ENCODE measurements at regions not wholly inside any gene's neighbourhood (a gene's known extent, or its start where the extent isn't known, plus 50 kb on each side); places are given as distances from the start of the nearest gene placed in this dataset.

GRCh38 chr20:22226849-22227700, 357.3 kb downstream of the FOXA2 start:
- no peak for DNase-seq (ENCODE audit: low spot score)

GRCh38 chr20:22223236-22223635, 361.1 kb downstream of the FOXA2 start:
- DNase-seq (ENCODE audit: low spot score) = no peak

GRCh38 chr20:22217712-22218352, 366.5 kb downstream of the FOXA2 start:
- no peak for DNase-seq (ENCODE audit: low spot score)

GRCh38 chr20:22216984-22217383, 367.4 kb downstream of the FOXA2 start:
- DNase-seq (ENCODE audit: low spot score) = no peak

GRCh38 chr20:22214296-22214695, 370.1 kb downstream of the FOXA2 start:
- DNase-seq (ENCODE audit: low spot score) = no peak

GRCh38 chr20:22213271-22213670, 371.1 kb downstream of the FOXA2 start:
- no peak for DNase-seq (ENCODE audit: low spot score)

GRCh38 chr20:22207280-22207679, 377.1 kb downstream of the FOXA2 start:
- no peak for DNase-seq (ENCODE audit: low spot score)

GRCh38 chr20:22204801-22205200, 379.6 kb downstream of the FOXA2 start:
- no peak for DNase-seq (ENCODE audit: low spot score)

GRCh38 chr20:22182148-22182547, 402.2 kb downstream of the FOXA2 start:
- no peak for DNase-seq (ENCODE audit: low spot score)

GRCh38 chr20:22180244-22180643, 404.1 kb downstream of the FOXA2 start:
- no peak for DNase-seq (ENCODE audit: low spot score)

GRCh38 chr20:22160101-22160652, 424.2 kb downstream of the FOXA2 start:
- DNase-seq (ENCODE audit: low spot score) = no peak

GRCh38 chr20:22159276-22159675, 425.1 kb downstream of the FOXA2 start:
- DNase-seq (ENCODE audit: low spot score) = no peak

- DNase-seq (ENCODE audit: low spot score) = no peak
Measured at GRCh38 chr20:22127587-22127986, 422.1 kb downstream of the PAX1 start.

- no peak for DNase-seq (ENCODE audit: low spot score)
Measured at GRCh38 chr20:22106308-22106938, 401.0 kb downstream of the PAX1 start.

- DNase-seq (ENCODE audit: low spot score) = no peak
Measured at GRCh38 chr20:22101606-22102005, 396.1 kb downstream of the PAX1 start.

- DNase-seq (ENCODE audit: low spot score) = no peak
Measured at GRCh38 chr20:22100686-22101085, 395.2 kb downstream of the PAX1 start.

GRCh38 chr20:22099348-22099747, 393.9 kb downstream of the PAX1 start:
- no peak for DNase-seq (ENCODE audit: low spot score)

- no peak for DNase-seq (ENCODE audit: low spot score)
Measured at GRCh38 chr20:22098511-22098910, 393.0 kb downstream of the PAX1 start.

GRCh38 chr20:22093122-22093521, 387.7 kb downstream of the PAX1 start:
- DNase-seq (ENCODE audit: low spot score) = no peak

GRCh38 chr20:22088882-22089281, 383.4 kb downstream of the PAX1 start:
- DNase-seq (ENCODE audit: low spot score) = no peak

GRCh38 chr20:22080985-22081384, 375.5 kb downstream of the PAX1 start:
- DNase-seq (ENCODE audit: low spot score) = no peak

GRCh38 chr20:22074635-22075034, 369.2 kb downstream of the PAX1 start:
- no peak for DNase-seq (ENCODE audit: low spot score)

- no peak for DNase-seq (ENCODE audit: low spot score)
Measured at GRCh38 chr20:22071841-22072240, 366.4 kb downstream of the PAX1 start.
